ENCODE measurements at regions not wholly inside any gene's neighbourhood (a gene's known extent, or its start where the extent isn't known, plus 50 kb on each side); places are given as distances from the start of the nearest gene placed in this dataset.

DNA sequence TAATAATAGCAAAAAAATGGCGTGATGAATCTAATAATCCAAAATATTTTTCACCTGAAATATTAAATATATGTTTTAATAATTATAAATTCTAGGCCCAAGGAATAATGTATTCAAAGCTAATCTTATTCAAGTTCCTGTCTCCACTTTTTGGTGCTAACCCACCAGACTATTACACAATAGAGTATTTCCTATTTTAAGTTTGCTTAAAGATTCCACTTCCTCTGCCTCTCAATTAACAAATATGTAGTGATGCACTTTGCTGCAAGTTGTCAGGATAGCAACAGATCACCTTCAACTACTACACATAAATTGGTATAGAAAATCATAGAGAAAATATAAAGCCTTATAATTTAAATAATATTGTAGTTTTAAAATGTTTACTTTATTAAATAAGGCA, 467.5 kb downstream of the C3orf38 start:
- POLR2A ChIA-PET = no interaction called here
- DNase-seq (ENCODE audit: low read depth, low spot score) = no peak
- CTCF ChIA-PET = no interaction called here
- H3K4me3 ChIP-seq (ENCODE audit: low read depth, low read length) = no peak overlapping the region
- TF ChIP-seq, protein P1, sequence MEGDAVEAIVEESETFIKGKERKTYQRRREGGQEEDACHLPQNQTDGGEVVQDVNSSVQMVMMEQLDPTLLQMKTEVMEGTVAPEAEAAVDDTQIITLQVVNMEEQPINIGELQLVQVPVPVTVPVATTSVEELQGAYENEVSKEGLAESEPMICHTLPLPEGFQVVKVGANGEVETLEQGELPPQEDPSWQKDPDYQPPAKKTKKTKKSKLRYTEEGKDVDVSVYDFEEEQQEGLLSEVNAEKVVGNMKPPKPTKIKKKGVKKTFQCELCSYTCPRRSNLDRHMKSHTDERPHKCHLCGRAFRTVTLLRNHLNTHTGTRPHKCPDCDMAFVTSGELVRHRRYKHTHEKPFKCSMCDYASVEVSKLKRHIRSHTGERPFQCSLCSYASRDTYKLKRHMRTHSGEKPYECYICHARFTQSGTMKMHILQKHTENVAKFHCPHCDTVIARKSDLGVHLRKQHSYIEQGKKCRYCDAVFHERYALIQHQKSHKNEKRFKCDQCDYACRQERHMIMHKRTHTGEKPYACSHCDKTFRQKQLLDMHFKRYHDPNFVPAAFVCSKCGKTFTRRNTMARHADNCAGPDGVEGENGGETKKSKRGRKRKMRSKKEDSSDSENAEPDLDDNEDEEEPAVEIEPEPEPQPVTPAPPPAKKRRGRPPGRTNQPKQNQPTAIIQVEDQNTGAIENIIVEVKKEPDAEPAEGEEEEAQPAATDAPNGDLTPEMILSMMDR (IDR thresholded peaks at IDR 0.05; ENCODE audit: insufficient read depth, low read length, missing control alignments) = no peak

DNA sequence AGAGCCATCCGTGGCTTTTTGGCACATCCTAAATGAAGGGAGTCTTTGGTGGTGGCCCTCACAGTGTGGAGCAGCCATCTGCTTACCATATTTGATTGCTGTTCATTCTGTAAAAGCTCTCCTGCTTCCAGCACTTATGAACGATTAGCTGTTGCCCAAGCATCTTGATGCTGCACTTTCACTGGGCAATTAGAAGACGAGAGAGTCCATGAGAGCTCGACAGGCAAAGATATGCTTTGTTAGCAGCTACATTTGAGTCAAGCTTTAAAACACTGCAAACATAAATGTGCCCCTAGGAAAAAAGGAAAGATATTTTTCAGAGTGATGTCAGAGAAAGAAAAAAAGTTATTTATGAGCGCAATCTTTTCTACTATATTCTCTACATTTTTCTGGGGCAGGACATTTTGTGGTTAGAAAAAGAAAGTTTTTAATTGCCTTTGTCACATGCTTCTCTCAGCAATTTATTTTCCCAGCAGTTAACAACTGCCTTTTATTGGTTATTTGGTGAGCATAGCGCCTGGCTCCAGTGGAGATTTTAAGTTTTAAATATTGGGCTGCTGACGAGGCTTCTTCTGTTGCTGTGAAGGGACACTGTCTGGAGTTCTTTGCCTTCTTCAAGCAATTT, 468.4 kb downstream of the C3orf38 start:
- no peak for DNase-seq (ENCODE audit: low read depth, low spot score)
- POLR2A ChIA-PET = no interaction called here
- CTCF ChIA-PET = no interaction called here
- TF ChIP-seq, protein P1 (IDR thresholded peaks at IDR 0.05; ENCODE audit: insufficient read depth, low read length, missing control alignments) = no peak
- H3K4me3 ChIP-seq (ENCODE audit: low read depth, low read length) = no peak overlapping the region

DNA sequence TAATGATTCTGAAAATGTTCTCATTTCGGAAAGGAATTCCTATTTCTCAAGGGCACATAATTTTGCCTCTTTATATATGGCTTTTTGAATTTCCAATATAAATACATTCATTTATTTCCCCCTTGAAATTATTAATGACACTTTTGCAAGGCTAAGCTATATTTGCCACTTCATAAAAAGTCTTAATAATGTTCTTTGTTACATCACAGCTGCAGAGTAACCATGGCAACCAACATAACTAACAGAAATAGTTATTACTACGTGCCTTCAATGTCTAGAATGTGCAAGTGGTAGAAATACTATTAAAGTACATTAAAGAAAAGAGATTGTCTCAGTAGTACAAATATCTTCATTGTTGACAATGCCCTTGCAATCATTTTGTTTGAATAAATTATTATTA, 471.8 kb downstream of the C3orf38 start:
- ChIA-PET CTCF (no interaction called here), POLR2A (no interaction called here)
- no peak overlapping the region for H3K4me3 ChIP-seq (ENCODE audit: low read depth, low read length)
- TF ChIP-seq, protein P1 (IDR thresholded peaks at IDR 0.05; ENCODE audit: insufficient read depth, low read length, missing control alignments) = no peak
- no peak for DNase-seq (ENCODE audit: low read depth, low spot score)

DNA sequence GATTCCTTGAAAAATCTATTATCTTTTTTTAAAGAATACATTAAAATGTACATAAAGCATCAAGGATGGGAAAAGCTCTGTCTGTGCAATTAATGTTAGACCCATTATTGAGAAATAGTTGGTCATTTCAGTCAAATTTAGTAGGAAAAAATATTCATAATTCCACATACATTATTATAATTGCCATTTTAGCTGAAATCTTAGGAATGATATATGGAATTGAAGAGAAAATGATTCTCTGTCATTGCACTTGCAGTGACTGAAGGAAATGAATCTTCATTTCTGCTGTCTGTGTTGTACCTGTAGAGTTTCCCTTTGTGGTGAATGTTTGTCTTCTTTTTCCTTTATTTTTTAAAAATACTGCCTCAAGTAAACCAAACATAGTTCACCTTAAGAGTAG, 473.9 kb downstream of the C3orf38 start:
- TF ChIP-seq, protein P1 (IDR thresholded peaks at IDR 0.05; ENCODE audit: insufficient read depth, low read length, missing control alignments) = no peak
- no peak overlapping the region for H3K4me3 ChIP-seq (ENCODE audit: low read depth, low read length)
- POLR2A ChIA-PET = no interaction called here
- DNase-seq (ENCODE audit: low read depth, low spot score) = no peak
- CTCF ChIA-PET = no interaction called here

DNA sequence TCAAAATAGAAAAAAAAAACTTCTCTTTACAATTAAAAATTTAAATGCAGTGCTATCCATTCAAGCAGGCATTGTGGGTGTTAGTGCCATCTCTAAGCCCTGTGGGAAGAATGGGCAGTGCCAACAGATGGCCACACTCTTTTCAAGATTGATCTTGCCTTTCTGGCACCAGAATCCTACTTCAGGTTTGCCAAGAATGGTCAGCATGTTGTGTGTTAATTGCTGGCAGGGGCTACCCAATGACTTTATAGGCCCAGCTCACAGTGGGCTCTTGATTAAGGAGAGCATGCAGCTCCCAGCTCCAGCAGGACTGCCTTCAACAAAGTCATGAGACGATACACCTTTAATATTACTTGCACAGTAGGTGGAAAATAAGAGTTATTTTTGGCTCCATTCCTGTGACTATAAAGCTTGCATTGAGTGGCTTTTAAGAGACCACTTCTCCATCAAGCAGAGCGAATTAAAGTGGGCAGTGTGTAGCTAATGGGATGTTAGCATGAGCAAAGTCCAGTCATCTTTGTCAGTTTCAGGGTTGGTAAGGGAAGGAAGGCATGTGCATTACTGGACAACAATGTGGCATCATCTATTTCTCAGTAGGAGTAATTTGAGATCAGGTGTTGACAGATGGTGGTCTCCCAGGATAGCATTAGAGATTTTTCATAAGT, 476.8 kb downstream of the C3orf38 start:
- no peak overlapping the region for H3K4me3 ChIP-seq (ENCODE audit: low read depth, low read length)
- TF ChIP-seq, protein P1 (IDR thresholded peaks at IDR 0.05; ENCODE audit: insufficient read depth, low read length, missing control alignments) = no peak
- ChIA-PET POLR2A (no interaction called here), CTCF (no interaction called here)
- no peak for DNase-seq (ENCODE audit: low read depth, low spot score)

DNA sequence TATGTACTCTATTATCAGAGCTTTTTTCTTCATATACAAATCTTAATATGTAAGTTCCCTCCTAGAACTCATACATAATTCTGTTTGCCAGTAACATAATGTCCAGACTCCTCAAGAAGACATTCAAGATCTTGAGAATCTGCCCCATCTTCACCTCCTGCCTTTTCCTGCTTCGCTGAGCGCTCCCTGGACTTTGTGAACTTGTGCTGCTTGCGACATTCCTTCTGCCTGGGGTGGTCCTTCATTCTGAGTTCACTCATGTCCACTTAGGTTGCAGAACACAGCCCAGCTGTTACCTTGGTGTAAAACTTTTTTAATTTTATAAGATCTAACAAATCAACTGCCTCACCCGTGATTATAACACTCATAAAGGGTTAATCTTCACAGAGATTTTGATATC, 478.5 kb upstream of the EPHA3 start:
- DNase-seq (ENCODE audit: low read depth, low spot score) = no peak
- no peak overlapping the region for H3K4me3 ChIP-seq (ENCODE audit: low read depth, low read length)
- CTCF ChIA-PET = no interaction called here
- POLR2A ChIA-PET = no interaction called here
- TF ChIP-seq, protein P1 (IDR thresholded peaks at IDR 0.05; ENCODE audit: insufficient read depth, low read length, missing control alignments) = no peak
